ENCODE measurements at regions not wholly inside any gene's neighbourhood (a gene's known extent, or its start where the extent isn't known, plus 50 kb on each side); places are given as distances from the start of the nearest gene placed in this dataset.

GRCh38 chr7:25494896-25495295 is 266.6 kb upstream of the NPVF start:
- TF ChIP-seq CTCF (conservative IDR thresholded peaks at IDR 0.05; ENCODE audit: low read depth, low read length) = no peak
- TF ChIP-seq EZH2phosphoT487 (IDR thresholded peaks at IDR 0.05; ENCODE audit: borderline replicate concordance, low read length) = no peak

Measured in PC-3 (cell line).